Ureter (tissue), 1 donor: ENCODE measurements at regions not wholly inside any gene's neighbourhood (a gene's known extent, or its start where the extent isn't known, plus 50 kb on each side); places are given as distances from the start of the nearest gene placed in this dataset.

Source experiments
- DNase-seq: peaks from one replicate; pipeline ENCODE4 v3.0.0-alpha.2; 2020; ENCODE audit warnings: low spot score
- donor health status: DM: yes; HTN: yes; CAD: no.

DNA sequence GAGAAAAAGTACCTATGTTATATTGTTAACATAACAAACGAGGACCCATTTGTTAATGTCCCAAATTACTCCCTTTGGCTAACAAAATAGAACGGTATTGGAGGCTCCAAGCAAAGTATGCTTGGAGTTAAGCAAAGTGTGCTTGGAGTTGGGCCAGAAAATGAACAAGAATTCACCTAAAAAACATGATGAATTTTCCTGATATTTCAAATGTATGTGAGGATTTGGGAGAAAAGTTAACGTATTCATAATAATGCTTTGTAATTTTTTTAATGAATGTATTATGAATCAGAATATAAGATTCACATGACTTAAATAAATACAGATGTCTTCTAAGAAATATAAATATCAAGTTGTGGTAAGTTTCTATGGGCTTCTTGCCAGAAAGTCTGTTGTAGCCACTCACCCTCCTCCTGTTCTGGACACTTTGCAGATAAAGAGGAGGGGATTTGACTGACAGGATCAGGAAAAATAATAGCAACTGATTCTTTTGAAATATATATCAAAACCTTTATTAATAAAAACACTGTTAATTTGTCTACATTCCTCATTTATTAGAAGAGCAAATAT lies 423.7 kb upstream of the MMADHC start:
- DNase-seq: no peak

DNA sequence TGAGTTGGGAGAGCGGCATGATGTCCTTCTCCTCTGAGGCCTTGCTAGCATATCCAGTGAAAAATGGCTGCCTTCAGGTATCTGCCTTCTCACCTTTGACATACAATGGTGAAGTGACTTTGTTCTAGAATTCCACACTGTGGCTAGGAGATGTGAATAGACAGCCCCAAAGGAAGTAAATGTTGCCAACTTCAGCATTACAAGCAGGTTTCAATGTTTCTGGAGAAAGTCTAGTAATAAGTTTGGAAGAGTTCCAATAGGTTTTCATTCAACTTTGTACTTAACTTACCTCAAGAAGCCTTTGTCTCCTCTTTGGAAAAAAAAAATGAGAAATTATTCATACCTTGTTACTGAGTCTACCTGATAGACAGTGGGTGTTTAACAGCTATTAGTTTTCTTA lies 421.3 kb upstream of the MMADHC start:
- no peak for DNase-seq

DNA sequence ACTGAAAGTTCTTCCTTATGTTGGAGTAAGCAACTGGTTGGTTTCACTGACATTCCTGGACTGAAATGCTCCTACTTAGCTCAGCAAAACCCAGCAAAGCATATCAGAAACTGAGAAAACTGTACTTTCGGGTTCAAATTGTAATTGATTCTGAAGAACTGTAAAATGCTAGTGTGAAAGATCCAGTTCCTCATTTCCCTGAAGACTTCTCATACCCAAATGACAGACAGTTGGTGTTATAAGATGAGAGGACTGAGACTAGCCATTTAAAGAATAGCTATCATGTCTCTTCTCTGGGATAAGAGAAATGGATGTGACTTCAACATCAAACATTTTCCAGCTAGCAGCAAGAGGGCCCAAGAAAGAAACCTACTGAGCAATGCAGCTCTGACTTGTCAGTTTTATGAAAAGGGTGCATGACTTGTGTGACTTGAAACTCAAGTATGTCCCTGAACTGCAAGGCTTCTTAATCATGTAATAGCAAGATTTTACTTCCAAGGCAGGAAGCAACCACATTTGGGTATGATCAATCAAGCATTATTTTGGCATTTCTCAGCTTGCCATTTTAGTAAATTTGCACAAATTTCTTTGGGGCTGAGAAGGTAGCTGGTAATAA lies 420.3 kb upstream of the MMADHC start:
- no peak for DNase-seq

DNA sequence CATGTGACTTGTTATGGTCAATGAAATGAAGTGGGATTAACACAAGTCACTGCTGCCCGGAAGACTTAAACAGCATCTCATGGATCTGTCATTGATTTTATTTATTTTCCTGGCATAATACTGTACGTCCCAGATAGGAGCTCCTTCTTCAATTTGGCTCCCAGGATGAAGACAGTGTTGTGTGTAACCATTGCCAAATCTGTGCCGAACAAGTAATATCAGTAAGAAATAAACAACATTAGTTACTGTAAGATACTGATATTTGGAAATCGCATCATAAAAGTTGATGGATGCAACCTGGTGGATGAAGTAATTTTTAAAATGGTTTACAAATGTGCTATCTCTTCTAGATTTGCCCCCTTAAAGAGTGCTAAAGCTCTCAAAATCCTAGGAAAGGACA lies 419.0 kb upstream of the MMADHC start:
- no peak for DNase-seq

DNA sequence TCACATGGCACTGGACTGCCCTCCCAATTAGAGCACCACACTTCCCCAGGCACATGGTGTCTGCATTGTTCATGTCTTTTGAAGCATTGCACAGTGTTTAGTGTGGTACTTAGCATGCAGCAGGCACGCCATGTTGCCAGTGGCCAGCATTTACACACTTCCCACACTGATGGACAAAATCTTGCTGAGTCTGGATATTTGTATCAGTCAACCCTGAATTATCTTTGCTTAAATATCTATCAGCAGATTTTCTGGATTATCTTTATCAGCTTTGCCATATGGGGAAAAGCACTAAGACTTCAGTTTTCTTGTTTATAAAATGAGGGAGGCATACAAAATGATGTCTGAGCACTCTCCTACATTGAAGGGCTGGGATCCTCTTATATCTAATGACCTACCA lies 416.0 kb upstream of the MMADHC start:
- DNase-seq: no peak

DNA sequence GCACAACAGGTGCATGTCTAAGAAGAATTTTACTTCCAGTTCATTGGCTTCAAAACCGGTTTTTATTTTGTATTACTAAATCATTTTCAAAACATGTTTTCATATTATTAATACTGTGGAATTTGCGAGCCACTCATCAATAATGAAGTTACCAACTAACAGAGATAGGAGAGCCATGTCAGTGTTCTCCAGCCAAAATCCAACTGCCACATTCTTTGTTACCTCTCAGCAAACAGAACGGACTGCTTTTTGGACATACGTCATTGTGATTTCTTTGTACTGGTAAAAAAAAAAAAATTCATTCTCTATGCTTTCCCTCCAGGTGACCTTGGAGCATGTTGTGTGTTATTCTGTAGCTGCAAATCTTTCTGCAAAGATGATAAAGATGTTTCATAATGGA lies 414.2 kb upstream of the MMADHC start:
- no peak for DNase-seq

DNA sequence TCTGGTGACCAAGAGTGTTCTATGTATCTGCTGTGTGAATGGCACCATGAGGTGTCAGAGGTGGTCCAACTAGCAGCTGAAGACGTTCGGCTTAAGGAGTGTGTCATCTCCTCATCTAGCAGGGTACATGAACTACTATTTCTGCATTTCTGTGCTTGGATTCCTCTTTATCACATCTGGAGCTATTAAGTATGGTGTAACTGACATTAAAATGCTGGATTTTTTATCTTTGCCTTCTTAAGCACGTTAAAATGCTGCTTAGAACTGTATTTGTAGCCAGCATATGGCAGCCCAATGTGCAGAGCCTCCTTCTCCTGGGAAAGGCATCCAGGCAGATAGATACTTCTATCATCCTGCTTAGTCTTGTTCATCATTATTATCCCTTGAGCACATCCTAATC lies 409.3 kb upstream of the MMADHC start:
- DNase-seq: no peak

DNA sequence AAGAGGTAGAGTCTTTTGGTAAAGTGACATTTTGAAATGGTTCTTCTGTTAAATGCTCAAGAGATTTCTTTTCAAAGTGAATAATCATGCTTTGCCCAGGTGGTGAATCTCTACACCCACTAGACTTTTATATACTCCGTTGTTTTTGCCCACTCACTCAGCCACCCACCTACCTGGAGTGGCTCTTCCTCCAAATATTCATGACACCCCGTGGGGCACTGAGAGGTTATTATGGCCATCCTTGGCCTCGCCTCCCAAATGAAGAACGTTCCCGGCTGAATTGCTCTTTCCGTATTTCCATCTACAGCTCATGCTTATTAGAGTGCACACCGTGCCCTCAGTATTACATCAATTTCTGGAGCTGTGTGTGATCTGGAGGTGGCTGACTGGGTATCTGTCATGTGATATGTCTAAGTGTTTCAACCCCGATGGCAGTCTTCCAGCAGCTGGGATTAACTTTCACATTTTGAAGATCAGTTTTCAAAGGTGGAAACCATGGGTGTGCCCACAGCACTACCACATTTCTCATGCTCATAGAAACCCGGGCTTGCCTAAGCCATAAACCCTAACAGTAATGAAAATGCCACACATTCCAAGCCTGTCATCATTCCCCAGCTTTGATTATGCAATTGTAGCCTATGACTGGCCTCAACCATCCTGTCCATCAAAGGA lies 406.6 kb upstream of the MMADHC start:
- no peak for DNase-seq

DNA sequence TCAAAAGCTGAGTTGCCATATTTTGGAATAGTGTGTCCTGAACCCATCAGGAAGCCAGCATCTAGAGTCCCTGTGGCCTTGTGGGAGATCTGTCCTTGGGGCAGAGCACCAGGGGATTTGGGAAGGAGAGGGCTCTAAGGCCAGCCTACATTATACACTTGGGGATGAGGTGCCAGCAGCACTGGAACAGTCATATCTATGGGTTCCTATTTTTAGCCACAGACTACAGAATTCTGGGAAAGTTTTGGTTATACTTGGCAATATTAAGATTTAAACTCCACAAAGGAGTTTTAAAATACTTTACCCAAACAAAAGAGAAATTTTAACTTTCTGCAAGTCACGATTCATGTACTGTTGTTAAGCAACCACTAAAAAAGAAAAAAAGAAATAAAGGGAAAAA lies 405.7 kb upstream of the MMADHC start:
- no peak for DNase-seq

DNA sequence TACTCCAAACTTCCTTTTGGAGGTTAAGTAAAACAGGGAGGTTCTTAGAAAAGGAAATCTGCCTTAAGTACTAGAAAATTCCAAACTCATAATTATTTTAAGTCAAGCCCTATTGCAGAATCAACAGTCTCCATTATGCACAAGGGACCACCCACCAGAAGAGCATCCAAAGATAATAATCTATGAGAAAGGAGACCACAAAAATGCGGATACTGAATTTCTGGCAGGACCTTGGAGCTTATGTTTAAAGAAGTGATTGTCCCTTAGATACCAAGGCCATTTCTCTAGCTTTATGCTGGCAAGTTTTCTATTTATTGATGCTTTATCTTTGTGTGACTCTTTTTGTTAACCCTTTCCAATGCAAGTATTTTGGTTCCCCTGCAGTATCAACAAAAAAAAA lies 404.0 kb upstream of the MMADHC start:
- no peak for DNase-seq

DNA sequence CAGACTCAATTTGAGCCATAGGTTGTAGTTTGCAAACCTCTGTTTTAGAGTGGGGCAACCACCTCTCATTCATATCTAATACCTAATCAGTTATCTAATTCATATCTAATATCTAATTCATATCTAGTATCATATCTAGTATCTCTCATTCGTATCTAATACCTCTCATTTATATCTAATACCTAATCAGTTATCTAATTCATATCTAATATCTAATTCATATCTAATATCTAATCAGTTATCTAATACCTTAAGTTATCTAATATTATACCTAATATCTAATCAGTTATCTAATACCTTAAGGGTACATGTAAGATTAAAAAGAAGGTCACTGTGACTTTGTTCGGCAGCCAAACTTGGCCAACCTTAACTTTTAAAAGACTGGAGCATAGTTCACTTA lies 403.4 kb upstream of the MMADHC start:
- no peak for DNase-seq

DNA sequence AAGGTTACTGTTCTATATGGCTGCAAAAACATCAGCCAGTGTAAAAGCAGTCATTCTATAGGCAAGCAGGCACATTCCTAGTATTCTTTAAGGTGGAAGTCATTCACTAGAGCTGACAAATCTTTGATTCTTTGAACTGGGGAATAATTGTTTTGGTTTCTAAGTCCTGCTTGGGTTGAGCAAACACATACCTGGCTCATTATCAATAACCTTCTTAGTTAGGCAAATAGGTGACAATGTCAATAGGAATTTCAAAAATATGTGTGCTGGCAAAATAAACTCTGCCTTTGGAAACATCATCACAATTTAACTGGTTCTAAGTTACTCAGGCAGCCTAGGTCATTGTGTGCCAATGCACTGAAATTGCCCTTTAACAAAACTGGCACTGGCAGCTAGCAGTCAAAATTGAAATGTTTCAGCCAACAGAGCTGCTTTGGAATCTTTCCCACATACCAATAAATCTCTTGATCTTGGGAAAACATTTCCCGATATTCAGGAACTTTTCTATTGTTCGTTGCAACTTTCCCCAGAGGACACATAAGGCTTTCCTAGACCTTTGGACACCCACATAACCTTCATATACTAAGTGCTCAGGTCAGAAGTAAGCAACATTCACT lies 402.0 kb upstream of the MMADHC start:
- no peak for DNase-seq

DNA sequence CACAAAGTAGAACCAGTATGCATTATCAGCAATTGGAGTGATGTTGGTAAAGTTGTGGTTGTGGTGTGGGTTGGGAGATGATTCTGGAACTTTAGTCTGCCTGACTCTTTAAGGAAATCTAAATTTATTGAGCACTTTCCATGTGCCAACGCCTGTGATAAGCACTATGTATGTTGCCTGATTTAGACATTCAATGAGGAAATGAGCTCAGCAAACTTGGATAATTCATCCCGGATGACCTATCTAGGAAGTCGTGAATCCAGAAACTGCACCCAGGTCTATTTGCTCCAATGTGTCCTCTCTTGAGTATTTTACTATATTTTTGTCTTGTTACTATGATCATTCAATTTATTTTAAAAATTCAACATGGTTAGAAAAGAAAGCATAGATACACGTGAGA lies 400.8 kb upstream of the MMADHC start:
- DNase-seq: no peak

DNA sequence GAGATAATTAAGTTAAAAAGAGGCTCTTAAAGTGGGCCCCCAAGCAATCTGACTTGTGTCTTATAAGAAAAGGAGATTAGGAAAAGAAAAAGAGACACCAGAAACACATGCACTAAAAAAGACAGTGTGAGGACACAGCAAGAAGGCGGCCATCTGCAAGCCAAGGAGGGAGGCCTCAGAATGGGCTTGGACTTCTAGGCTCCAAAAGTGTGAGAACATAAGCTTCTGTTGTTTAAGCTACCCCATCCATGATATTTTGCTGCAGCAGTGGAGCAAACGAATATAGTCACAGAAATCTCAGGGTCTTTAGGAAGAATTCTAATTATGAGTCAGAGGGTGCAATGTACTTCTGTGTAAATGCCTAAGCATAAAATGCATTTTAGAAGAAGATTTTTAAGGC lies 399.3 kb upstream of the MMADHC start:
- DNase-seq: no peak

DNA sequence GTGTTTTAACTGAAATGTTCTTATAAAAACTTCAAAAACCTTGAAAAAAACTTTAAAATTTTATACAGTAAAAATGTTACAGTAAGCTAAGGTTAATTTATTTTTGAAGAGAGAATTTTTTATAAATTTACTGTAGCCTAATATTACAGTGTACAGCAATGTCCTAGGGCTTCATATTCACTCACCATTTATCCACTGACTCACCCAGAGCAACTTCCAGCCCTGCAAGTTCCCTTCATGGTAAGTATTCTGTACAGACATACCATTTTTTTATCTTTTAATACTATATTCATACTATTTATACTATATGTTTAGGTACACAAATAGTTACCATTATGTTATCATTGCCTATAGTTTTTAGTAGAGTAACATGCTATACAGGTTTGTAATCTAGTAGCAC lies 396.7 kb upstream of the MMADHC start:
- DNase-seq: no peak

DNA sequence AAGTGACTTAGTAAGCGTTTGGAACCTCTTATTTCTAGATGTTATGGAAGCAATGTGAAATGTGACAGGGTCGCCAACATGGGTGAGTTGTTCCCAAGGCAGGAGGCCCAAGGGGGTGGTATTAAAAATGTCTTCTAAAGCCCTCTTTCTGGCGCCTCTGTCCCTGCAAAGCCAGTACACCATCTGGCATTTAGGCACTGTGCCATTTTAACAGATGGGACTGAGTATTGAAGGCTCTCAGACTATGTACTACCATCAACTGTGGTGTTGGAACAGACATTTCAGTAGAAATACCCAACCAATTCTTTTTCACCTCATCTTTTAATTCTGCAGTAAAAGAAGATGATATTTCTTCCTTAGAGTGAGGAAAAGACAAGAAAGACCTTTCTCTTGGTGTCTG lies 384.5 kb upstream of the MMADHC start:
- DNase-seq: no peak

DNA sequence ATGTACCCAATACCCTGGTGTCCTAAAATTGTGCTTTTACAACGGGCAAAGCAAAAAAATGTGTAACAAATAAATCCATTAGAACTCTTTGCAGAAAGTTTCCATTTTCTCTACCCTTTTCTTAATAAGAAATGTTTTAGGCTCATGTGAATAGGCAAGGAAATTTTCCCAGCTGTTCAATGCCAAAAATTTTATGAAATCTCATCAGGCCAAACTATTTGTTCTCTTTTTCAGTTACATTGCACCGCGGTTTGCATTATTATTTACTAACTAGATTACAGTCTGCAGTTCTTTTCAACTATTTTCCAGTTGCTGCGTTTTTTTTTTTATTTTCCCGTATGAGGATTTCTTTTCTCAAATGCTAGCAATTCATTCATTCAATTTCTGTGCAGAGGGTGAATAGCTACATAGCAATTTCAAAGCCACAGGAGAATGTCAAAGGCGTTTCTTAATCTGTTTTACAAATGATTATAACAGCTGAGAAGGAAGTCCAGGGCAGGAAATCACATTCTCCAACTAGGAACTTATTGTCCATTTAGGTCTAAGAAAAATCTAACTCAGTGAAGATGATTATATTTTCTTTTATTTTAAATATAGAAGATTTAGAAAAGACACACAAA lies 367.5 kb upstream of the MMADHC start:
- DNase-seq: no peak

DNA sequence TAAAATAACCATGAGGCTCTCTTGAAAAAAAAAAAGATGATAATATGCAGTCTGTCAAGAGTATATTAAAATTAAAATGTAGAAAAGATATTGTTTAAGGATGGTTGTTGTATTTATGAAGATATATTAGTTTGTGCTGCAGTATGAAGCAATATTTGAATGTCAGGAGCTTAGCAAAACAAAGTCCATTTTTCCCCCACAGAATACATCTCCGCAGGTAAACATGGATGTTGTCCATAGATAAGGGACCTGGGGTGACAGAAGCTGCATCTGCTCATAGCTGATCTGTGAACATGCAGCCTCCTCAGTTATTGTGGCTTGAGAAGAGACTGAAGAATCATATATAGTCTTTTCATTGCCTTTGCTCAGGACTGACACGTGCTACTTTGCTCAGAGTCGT lies 366.1 kb upstream of the MMADHC start:
- DNase-seq: no peak

DNA sequence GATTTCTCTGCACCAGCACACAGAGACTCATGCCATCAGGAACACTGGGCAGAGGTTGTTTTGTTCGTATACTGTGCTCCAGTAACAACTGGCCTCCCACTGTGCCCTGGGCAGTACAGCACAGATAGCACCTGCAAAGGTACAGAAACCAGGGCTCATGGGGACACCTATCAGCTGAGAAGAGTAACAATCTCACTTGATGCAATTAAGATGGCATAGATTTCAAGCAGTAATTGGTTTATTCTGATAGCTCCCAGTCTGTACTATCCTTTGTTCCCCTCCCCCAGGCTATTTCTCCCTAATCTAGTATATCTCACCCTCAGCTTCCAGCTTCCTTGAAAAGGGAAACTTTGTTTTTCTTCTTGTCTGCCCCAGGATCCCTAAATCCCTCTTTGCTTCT lies 343.9 kb upstream of the MMADHC start:
- DNase-seq: no peak

DNA sequence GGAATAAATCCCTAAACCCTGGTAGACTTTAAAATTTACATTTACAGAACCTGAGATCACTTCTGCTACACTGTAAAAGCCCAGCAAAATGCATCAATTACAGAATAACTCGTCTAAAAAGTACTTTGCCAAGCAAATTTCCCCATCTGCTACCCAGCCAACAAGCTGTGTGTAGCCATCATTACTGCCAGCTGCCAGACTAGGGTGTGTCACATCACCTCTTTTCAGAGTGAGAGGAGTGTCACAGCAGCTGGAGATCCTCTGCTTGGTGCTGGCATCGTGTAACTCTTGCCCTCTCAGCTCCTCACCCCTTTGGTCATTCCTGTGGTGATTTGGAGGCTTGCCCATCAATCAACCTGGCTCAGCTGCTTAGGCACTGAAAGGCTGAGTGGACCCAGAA lies 340.4 kb upstream of the MMADHC start:
- no peak for DNase-seq

DNA sequence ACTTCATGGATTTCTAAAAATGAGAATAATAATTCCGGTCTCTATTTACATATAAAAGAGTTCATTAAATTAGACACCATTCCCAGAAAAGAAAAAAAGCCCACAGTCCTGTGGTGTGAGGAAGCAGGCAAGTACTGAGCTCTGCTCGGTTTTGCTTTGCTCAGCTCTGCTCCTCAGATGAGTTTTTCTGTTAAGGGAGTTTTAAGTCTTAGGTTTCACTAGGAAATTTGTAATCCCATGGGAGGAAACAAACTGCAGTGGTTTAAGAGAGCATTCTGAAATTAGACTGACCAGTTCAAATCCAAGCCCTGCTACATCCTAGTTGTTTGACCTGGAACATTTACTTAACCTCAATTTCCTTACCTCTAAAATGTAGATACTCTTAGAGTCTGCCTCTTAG lies 338.6 kb upstream of the MMADHC start:
- DNase-seq: no peak

DNA sequence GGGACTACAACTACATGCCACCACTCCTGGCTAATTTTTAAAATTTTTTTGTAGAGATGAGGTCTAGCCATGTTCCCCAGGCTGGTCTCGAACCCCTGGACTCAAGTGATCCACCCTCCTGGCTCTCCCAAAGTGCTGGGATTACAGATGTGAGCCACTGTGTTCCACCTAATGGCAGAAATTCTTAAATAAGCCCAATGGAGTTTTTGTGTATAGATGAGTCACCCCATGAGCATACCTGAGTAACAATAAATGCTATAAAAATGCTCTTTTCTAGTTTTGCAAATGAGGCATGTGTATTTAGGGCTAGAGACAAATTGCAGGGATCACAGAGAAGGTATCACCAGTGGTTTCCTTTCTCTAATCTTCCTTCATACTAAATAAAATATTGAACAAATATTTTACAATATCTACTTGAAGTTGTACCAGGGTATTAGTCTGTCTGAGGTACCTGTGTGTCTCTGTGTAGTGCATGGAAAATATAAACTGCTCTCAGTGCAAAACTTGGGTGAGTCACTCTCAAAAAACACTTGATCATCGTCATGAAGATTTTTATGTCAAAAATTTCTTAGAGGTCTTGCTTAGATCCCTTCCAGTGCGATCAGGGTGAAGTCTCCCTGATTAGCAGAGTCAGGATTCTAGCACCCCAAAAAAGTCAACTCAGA lies 337.1 kb upstream of the MMADHC start:
- no peak for DNase-seq
